K562 (cell line): ENCODE measurements at regions not wholly inside any gene's neighbourhood (a gene's known extent, or its start where the extent isn't known, plus 50 kb on each side); places are given as distances from the start of the nearest gene placed in this dataset.

ENCODE experiments used
- ATAC-seq: fragments of 200-7000 bp; cut with Tn5 transposase; 3 replicates; pipeline ENCODE4 v1.9.1; 2020; ENCODE audit warnings: moderate library complexity
- BruUV-seq: library from RNA; stranded (reverse); fragments of 400-500 nt; replicated peaks from 2 replicates; lab custom pipeline; 2021; lab: Mats Ljungman, UMichigan
- CTCF ChIA-PET: fragments of 300-600 bp; formaldehyde crosslinking; extraction: SDS; loops from one replicate; lab custom pipeline; 2021; ENCODE audit warnings: low intra/inter-chr PET ratio; lab: Yijun Ruan, JAX
- POLR2A ChIA-PET: fragments of 300-600, 350-650 bp; sonication (Branson Sonifier 250); formaldehyde crosslinking; extraction: SDS; loops from one replicate; lab custom pipeline; 2021; ENCODE audit warnings: antibody characterized with exemption, inconsistent platforms; lab: Yijun Ruan, JAX
- DNase-seq, 4 experiments: peaks; one replicate each; pipeline versions ENCODE4 v3.0.0 to v3.0.0-alpha.2; 2011 to 2018; ENCODE audit warnings: low spot score in 3 of 4, mixed read lengths in 3 of 4; ENCODE audit errors: extremely low read depth in 1 of 4
- FAIRE-seq: peaks from 2 replicates; lab custom pipeline; 2011; peaks lifted over from hg19 to GRCh38; lab: Jason Lieb, UNC
- H2AFZ ChIP-seq: 2 replicates; pipeline ENCODE4 v1.6.0; 2011; ENCODE audit warnings: low read depth, low read length, control low read depth, inconsistent platforms
- H3K27ac ChIP-seq: fragments of 200-600 bp; 3 replicates; pipeline ENCODE4 v1.8.0; 2011; ENCODE audit warnings: low read depth, mild to moderate bottlenecking, control low read depth, inconsistent platforms, low read length, moderate library complexity, mixed read lengths; ENCODE audit errors: extremely low read depth
- H3K27me3 ChIP-seq, 2 experiments: fragments of 300-600 bp in 1 of 2; 2 replicates in 1 of 2; 3 replicates in 1 of 2; pipeline versions ENCODE4 v1.6.0 to v1.8.0; 2011; ENCODE audit warnings: inconsistent platforms in 2 of 2, low read length in 2 of 2, mild to moderate bottlenecking in 1 of 2, mixed read lengths in 1 of 2, moderate library complexity in 1 of 2; ENCODE audit not compliant: control insufficient read depth in 2 of 2, insufficient read depth in 2 of 2
- H3K36me3 ChIP-seq: fragments of 300-600 bp; 3 replicates; pipeline ENCODE4 v1.8.0; 2011; ENCODE audit warnings: mild to moderate bottlenecking, low read length, inconsistent platforms; ENCODE audit not compliant: control insufficient read depth, insufficient read depth
- H3K4me1 ChIP-seq, 2 experiments: fragments of 200-600 bp in 1 of 2; replicated peaks in 1 of 2; 2 replicates in 1 of 2; 3 replicates in 1 of 2; pipeline versions ENCODE4 v1.5.1 to v1.8.0; 2011; ENCODE audit warnings: inconsistent platforms in 2 of 2, low read length in 2 of 2, mild to moderate bottlenecking in 1 of 2, mixed read lengths in 1 of 2, moderate library complexity in 1 of 2; ENCODE audit not compliant: control insufficient read depth in 2 of 2, insufficient read depth in 2 of 2
- H3K4me2 ChIP-seq: 2 replicates; pipeline ENCODE4 v1.6.1; 2011; ENCODE audit warnings: low read length, control low read depth, inconsistent platforms, mixed read lengths; ENCODE audit not compliant: insufficient read depth
- H3K4me3 ChIP-seq: fragments of 200-600 bp; sonication (generic), shearing (Covaris generic); 2 replicates; pipeline ENCODE4 v1.5.1; 2016; ENCODE audit warnings: control low read depth, inconsistent platforms
- H3K79me2 ChIP-seq: fragments of 200-600 bp; 3 replicates; pipeline ENCODE4 v1.8.0; 2011; ENCODE audit warnings: low read length, inconsistent platforms; ENCODE audit not compliant: control insufficient read depth, insufficient read depth
- H3K9ac ChIP-seq, 2 experiments: 2 replicates each; pipeline versions ENCODE4 v1.6.0 to v1.6.1; 2011; ENCODE audit warnings: low read depth in 2 of 2, low read length in 2 of 2, control low read depth in 1 of 2, inconsistent platforms in 1 of 2, mild to moderate bottlenecking in 1 of 2, mixed read lengths in 1 of 2; ENCODE audit not compliant: insufficient read depth in 1 of 2
- H3K9me1 ChIP-seq: one replicate; pipeline ENCODE4 v1.6.0; 2011; ENCODE audit warnings: inconsistent platforms, mild to moderate bottlenecking, low read length, moderate library complexity; ENCODE audit not compliant: control insufficient read depth, insufficient read depth
- H3K9me3 ChIP-seq: replicated peaks from 2 replicates; pipeline ENCODE4 v1.5.1; 2011; ENCODE audit warnings: low read depth, low read length, inconsistent platforms; ENCODE audit not compliant: control insufficient read depth, insufficient read depth
- H4K20me1 ChIP-seq: replicated peaks from 2 replicates; pipeline ENCODE4 v1.6.1; 2011; ENCODE audit warnings: low read length, inconsistent platforms, mixed read lengths; ENCODE audit not compliant: control insufficient read depth, insufficient read depth
- CREB5 ChIP-seq: fragments of 250-450 bp; sonication (Bioruptor Pico); IDR thresholded peaks from 2 replicates; pipeline ENCODE4 v1.5.0; 2020; ENCODE audit warnings: mild to moderate bottlenecking
- ZNF121 ChIP-seq: sonication (generic); formaldehyde crosslinking; conservative IDR thresholded peaks from 2 replicates; pipeline ENCODE4 v1.8.0; 2022; ENCODE audit warnings: missing genetic modification reagents
- ZNF76 ChIP-seq: fragments of 250-450 bp; sonication (Bioruptor Pico); IDR thresholded peaks from 2 replicates; pipeline ENCODE4 v1.4.0; 2020; ENCODE audit warnings: mild to moderate bottlenecking, moderate library complexity, borderline replicate concordance
- in situ Hi-C: fragments of 300-500 bp; cut with MboI; formaldehyde crosslinking; loops from 4 replicates; pipeline ENCODE4 v1.15.0; 2018; ENCODE audit warnings: inconsistent platforms, mixed read lengths
- intact Hi-C: fragments of 100-400 bp; cut with micrococcal nuclease; formaldehyde crosslinking; loops from 2 replicates; pipeline ENCODE4 v1.14.2; 2022

- DNase-seq = no peak
- Histone ChIP-seq H3K27me3 (peaks cover 16 to 21% of the 10 kb centered on the region in 2 experiments), H3K27ac (no peak overlapping the region), H3K36me3 (no peaks in the 10 kb centered on the region), H3K79me2 (no peaks in the 10 kb centered on the region), H3K4me1 (peaks cover 0 to 6% of the 10 kb centered on the region in 2 experiments; a peak in 2 of 5 replicates)
- ChIA-PET POLR2A (no interaction called here), CTCF (interaction anchor here (0.6 kb wide), 1 partner anchor 484 kb away, joined by 3 read pairs; no protein-coding TSS in a partner anchor)
- no peak for TF ChIP-seq ZNF76 (CRISPR knock-in tag)
- TF ChIP-seq CREB5 = no peak
- no peak for TF ChIP-seq ZNF121 (CRISPR knock-in tag)
- TF ChIP-seq, all 486 proteins: peak for 0
- no peak overlapping the region for H2AFZ ChIP-seq
- no peak for ATAC-seq
- no peaks in the 10 kb centered on the region for H3K9me1 ChIP-seq
- H3K4me2 ChIP-seq = no peak overlapping the region
- H3K9me3 ChIP-seq = no peaks in the 10 kb centered on the region
- BruUV-seq = no TSS peak
- no peak overlapping the region for H3K4me3 ChIP-seq
- H4K20me1 ChIP-seq = no peaks in the 10 kb centered on the region
- H3K9ac ChIP-seq = no peak overlapping the region
- in situ Hi-C loops = no loop called here
- intact Hi-C loops = loop anchor here (5.0 to 10.0 kb wide), 2 partner anchors 82 to 314 kb away; partner anchors contain the start of gene STT3B
- no peak for FAIRE-seq
Measured at GRCh38 chr3:31450345-31450744, 82.4 kb upstream of the STT3B start.
